ENCODE measurements at regions not wholly inside any gene's neighbourhood (a gene's known extent, or its start where the extent isn't known, plus 50 kb on each side); places are given as distances from the start of the nearest gene placed in this dataset.

DNA sequence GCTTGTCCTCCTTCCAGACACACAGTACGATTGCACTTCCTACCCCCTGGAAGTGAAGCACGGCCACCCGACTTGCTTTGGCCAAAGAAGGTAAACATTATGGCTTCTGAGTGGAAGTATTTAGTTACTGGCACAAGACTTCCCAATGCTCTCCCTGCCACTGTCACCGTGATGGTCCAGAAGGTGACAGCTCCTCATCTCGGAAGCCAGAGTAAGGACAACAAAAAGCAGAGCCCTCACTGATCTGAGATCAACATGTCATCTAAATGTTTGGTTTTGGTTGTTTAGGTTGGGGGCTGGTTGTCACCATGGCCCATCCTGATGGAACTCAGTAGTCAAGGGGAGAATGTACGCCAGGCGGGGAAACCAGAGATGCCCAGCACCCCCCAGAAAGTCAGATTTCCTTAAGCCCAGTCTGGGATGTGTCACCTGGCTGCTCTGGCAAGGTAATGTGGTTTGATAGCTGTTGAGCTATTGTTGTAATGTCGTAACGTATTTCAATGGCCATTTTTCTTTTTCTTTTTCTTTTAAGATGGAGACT, 170.1 kb upstream of the ZNF536 start:
- TF ChIP-seq, protein P1, sequence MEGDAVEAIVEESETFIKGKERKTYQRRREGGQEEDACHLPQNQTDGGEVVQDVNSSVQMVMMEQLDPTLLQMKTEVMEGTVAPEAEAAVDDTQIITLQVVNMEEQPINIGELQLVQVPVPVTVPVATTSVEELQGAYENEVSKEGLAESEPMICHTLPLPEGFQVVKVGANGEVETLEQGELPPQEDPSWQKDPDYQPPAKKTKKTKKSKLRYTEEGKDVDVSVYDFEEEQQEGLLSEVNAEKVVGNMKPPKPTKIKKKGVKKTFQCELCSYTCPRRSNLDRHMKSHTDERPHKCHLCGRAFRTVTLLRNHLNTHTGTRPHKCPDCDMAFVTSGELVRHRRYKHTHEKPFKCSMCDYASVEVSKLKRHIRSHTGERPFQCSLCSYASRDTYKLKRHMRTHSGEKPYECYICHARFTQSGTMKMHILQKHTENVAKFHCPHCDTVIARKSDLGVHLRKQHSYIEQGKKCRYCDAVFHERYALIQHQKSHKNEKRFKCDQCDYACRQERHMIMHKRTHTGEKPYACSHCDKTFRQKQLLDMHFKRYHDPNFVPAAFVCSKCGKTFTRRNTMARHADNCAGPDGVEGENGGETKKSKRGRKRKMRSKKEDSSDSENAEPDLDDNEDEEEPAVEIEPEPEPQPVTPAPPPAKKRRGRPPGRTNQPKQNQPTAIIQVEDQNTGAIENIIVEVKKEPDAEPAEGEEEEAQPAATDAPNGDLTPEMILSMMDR (conservative IDR thresholded peaks at IDR 0.05; ENCODE audit: low read depth, low read length), result no peak
- TF ChIP-seq CEBPB (IDR thresholded peaks at IDR 0.05; ENCODE audit: low read depth, low read length) (no peak), RFX5 (IDR thresholded peaks at IDR 0.05; ENCODE audit: low read depth, low read length) (no peak), RCOR1 (IDR thresholded peaks at IDR 0.05; ENCODE audit: insufficient replicate concordance, low read length) (no peak), MAZ (IDR thresholded peaks at IDR 0.05; ENCODE audit: borderline replicate concordance, low read depth, low read length) (no peak), POLR2A (IDR thresholded peaks at IDR 0.05; ENCODE audit: low read depth, low read length) (no peak), MXI1 (IDR thresholded peaks at IDR 0.05; ENCODE audit: borderline replicate concordance, low read depth, low read length) (no peak), BHLHE40 (IDR thresholded peaks at IDR 0.05; ENCODE audit: low read depth, low read length) (no peak)
- TF ChIP-seq, protein P2, sequence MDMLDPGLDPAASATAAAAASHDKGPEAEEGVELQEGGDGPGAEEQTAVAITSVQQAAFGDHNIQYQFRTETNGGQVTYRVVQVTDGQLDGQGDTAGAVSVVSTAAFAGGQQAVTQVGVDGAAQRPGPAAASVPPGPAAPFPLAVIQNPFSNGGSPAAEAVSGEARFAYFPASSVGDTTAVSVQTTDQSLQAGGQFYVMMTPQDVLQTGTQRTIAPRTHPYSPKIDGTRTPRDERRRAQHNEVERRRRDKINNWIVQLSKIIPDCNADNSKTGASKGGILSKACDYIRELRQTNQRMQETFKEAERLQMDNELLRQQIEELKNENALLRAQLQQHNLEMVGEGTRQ (IDR thresholded peaks at IDR 0.05; ENCODE audit: low read depth, low read length), result no peak

Measured in IMR-90 (cell line).